ENCODE measurements at regions not wholly inside any gene's neighbourhood (a gene's known extent, or its start where the extent isn't known, plus 50 kb on each side); places are given as distances from the start of the nearest gene placed in this dataset.

- in situ Hi-C loops (cut with MboI; ENCODE audit: low sequenced_read_pairs): no loop called here
- no peak overlapping the region for H4K91ac ChIP-seq (ENCODE audit: insufficient read depth, low read depth, low read length)
- CTCF ChIA-PET: no interaction called here
- H3K14ac ChIP-seq (replicated peaks; ENCODE audit: low read depth, low read length): no peak overlapping the region
- no peaks in the 10 kb centered on the region for H3K36me3 ChIP-seq (ENCODE audit: control insufficient read depth, insufficient read depth, low read length)
- intact Hi-C loops (cut with micrococcal nuclease): no loop called here
- POLR2A ChIA-PET (ENCODE audit: unreplicated experiment): no interaction called here
- H3K4ac ChIP-seq (ENCODE audit: low read depth, low read length): no peak overlapping the region
- no peak overlapping the region for H2BK15ac ChIP-seq (ENCODE audit: low read depth, low read length)
- dilution Hi-C loops (cut with HindIII; ENCODE audit: low sequenced_read_pairs, unreplicated experiment): no loop called here
- H3K79me1 ChIP-seq (ENCODE audit: low read depth in 1 of 2, low read length in 2 of 2): no peaks in the 10 kb centered on the region
- H2AFZ ChIP-seq (replicated peaks; ENCODE audit: low read length, poor library complexity): no peak overlapping the region
- WGBS, 2 experiments (ENCODE audit: extremely low coverage in 2 of 2, insufficient read length in 1 of 2): no CpG with 5 or more reads among the region's 1 CpG
- no peaks in the 10 kb centered on the region for H3K9me1 ChIP-seq (ENCODE audit: insufficient read depth, low read length)
- no peak overlapping the region for H2BK120ac ChIP-seq (ENCODE audit: low read depth, low read length)
- H4K20me1 ChIP-seq (ENCODE audit: insufficient read depth, low read length): no peaks in the 10 kb centered on the region
- H4K8ac ChIP-seq (ENCODE audit: low read depth in 2 of 2, low read length in 2 of 2): no peak overlapping the region
- no peak overlapping the region for H3K27ac ChIP-seq (ENCODE audit: insufficient read depth, low read length)
- H3K23ac ChIP-seq (ENCODE audit: low read depth, low read length): no peak overlapping the region
- H4K5ac ChIP-seq (ENCODE audit: low read depth, low read length): no peak overlapping the region
- H2AK9ac ChIP-seq (replicated peaks; ENCODE audit: low read depth, low read length, poor library complexity): no peak overlapping the region
- no peak overlapping the region for H2BK5ac ChIP-seq (ENCODE audit: low read depth, low read length, poor library complexity, severe bottlenecking)
- H3K9ac ChIP-seq (ENCODE audit: low read depth, low read length): no peak overlapping the region
- H3K4me2 ChIP-seq (ENCODE audit: low read depth, low read length): no peak overlapping the region
- TF ChIP-seq MAFK (IDR thresholded peaks at IDR 0.05; ENCODE audit: low read depth, low read length): no peak
- TF ChIP-seq CHD1 (IDR thresholded peaks at IDR 0.05; ENCODE audit: low read depth, low read length): no peak
- no peak for TF ChIP-seq ELK1 (IDR thresholded peaks at IDR 0.05; ENCODE audit: borderline replicate concordance, low read depth, low read length)
- TF ChIP-seq BHLHE40 (IDR thresholded peaks at IDR 0.05; ENCODE audit: low read depth, low read length): no peak
- no peak for TF ChIP-seq RCOR1 (IDR thresholded peaks at IDR 0.05; ENCODE audit: insufficient replicate concordance, low read length)
- no peak for TF ChIP-seq MAZ (IDR thresholded peaks at IDR 0.05; ENCODE audit: borderline replicate concordance, low read depth, low read length)
- TF ChIP-seq RFX5 (IDR thresholded peaks at IDR 0.05; ENCODE audit: low read depth, low read length): no peak
- no peak for TF ChIP-seq RAD21 (IDR thresholded peaks at IDR 0.05; ENCODE audit: low read length)
- no peak for TF ChIP-seq SMC3 (IDR thresholded peaks at IDR 0.05; ENCODE audit: low read depth, low read length)
- no peak for TF ChIP-seq NFE2L2 (IDR thresholded peaks at IDR 0.05; ENCODE audit: low read depth, low read length)
- TF ChIP-seq CEBPB (IDR thresholded peaks at IDR 0.05; ENCODE audit: low read depth, low read length): no peak
- no peak overlapping the region for H3K4me3 ChIP-seq (ENCODE audit: insufficient read depth, low read depth, low read length)
- H3K27me3 ChIP-seq (ENCODE audit: control insufficient read depth, insufficient read depth, low read length): no peaks in the 10 kb centered on the region
- no peaks in the 10 kb centered on the region for H3K9me3 ChIP-seq (ENCODE audit: control insufficient read depth, insufficient read depth, low read length)
- no peak for DNase-seq
- H3K4me1 ChIP-seq (ENCODE audit: control insufficient read depth, insufficient read depth, low read length): no peaks in the 10 kb centered on the region
- no TSS peak for BruUV-seq (replicated peaks)
- ATAC-seq (ENCODE audit: low read depth): no peak
- H3K56ac ChIP-seq (ENCODE audit: extremely low read depth, insufficient read depth, low read length): no peak overlapping the region
- H2BK20ac ChIP-seq (ENCODE audit: low read depth, low read length): no peak overlapping the region
- no peak overlapping the region for H2AK5ac ChIP-seq (ENCODE audit: low read depth, low read length)
- no peak overlapping the region for H3K18ac ChIP-seq (ENCODE audit: low read depth, low read length)
These were observed 833.6 kb downstream of the FLRT2 start for GRCh38 chr14:86363576-86363975.

Data from IMR-90 (cell line).